ENCODE measurements at regions not wholly inside any gene's neighbourhood (a gene's known extent, or its start where the extent isn't known, plus 50 kb on each side); places are given as distances from the start of the nearest gene placed in this dataset.
A peak's percentile ranks its signal among the peaks of the same experiment; 100 is the strongest.

DNA sequence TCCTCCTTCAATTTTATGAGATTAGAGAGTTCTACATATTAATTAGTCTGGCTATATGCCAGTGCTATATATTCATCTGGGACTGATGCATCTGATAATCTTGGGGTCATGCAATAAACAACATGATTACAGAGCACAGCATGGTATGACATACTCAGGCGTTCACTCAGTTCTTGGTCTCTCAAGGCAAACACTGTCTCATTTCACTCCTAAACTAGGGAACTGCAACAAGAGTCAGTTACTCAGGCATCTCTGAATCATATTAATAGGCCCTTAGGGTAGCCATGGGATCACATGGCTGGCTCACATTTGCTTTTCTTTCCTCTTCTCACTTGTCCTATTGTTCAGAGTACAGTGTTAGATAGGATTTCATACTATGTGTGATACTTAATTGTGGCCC, 91.8 kb upstream of the TMEM260 start:
- whole genome bisulfite sequencing, 2 donors, result 28 to 44% methylated on average over 1 of the region's 1 CpG
- H3K36me3 ChIP-seq, result no peaks in the 10 kb centered on the region
- H3K27me3 ChIP-seq, result no peaks in the 10 kb centered on the region
- no peaks in the 10 kb centered on the region for H3K9me3 ChIP-seq
- H3K4me1 ChIP-seq, result peaks cover 0 to 9% (median 0%) of the 10 kb centered on the region in 4 donors
- H3K4me3 ChIP-seq, result no peak overlapping the region
- no peak for DNase-seq (ENCODE audit: low spot score in 2 of 2)
- H3K27ac ChIP-seq, result no peak overlapping the region
- TF ChIP-seq EP300 (IDR thresholded peaks at IDR 0.05) (no peak), CTCF (IDR thresholded peaks at IDR 0.05) (no peak), POLR2A (IDR thresholded peaks at IDR 0.05) (no peak)

- DNase-seq (ENCODE audit: low spot score in 2 of 2), result no peak
- TF ChIP-seq EP300 (IDR thresholded peaks at IDR 0.05) (no peak), CTCF (IDR thresholded peaks at IDR 0.05) (no peak), POLR2A (IDR thresholded peaks at IDR 0.05) (no peak)
- H3K27me3 ChIP-seq, result no peaks in the 10 kb centered on the region
Measured at GRCh38 chr14:56488306-56488705, 91.3 kb upstream of the TMEM260 start.

GRCh38 chr14:56490379-56490778, 89.2 kb upstream of the TMEM260 start:
- DNase-seq (ENCODE audit: low spot score in 2 of 2), result no peak
- TF ChIP-seq CTCF (IDR thresholded peaks at IDR 0.05) (peak; percentile 32 to 60 (median 45)), POLR2A (IDR thresholded peaks at IDR 0.05) (no peak)
- Histone ChIP-seq H3K27me3 (no peaks in the 10 kb centered on the region), H3K4me3 (no peak overlapping the region), H3K9me3 (no peaks in the 10 kb centered on the region), H3K4me1 (peaks cover 0 to 9% (median 0%) of the 10 kb centered on the region in 4 donors), H3K36me3 (no peaks in the 10 kb centered on the region), H3K27ac (no peak overlapping the region)
- WGBS, 2 donors, result 21 to 27% methylated on average over 3 of the region's 3 CpGs

More at GRCh38 chr14:56488306-56488705, 91.3 kb upstream of the TMEM260 start:
- Histone ChIP-seq H3K27ac (no peak overlapping the region), H3K9me3 (no peaks in the 10 kb centered on the region), H3K36me3 (no peaks in the 10 kb centered on the region), H3K4me3 (no peak overlapping the region), H3K4me1 (peaks cover 0 to 9% (median 0%) of the 10 kb centered on the region in 4 donors)
- 96 to 97% methylated on average over 1 of the region's 1 CpG for WGBS, 2 donors

DNA sequence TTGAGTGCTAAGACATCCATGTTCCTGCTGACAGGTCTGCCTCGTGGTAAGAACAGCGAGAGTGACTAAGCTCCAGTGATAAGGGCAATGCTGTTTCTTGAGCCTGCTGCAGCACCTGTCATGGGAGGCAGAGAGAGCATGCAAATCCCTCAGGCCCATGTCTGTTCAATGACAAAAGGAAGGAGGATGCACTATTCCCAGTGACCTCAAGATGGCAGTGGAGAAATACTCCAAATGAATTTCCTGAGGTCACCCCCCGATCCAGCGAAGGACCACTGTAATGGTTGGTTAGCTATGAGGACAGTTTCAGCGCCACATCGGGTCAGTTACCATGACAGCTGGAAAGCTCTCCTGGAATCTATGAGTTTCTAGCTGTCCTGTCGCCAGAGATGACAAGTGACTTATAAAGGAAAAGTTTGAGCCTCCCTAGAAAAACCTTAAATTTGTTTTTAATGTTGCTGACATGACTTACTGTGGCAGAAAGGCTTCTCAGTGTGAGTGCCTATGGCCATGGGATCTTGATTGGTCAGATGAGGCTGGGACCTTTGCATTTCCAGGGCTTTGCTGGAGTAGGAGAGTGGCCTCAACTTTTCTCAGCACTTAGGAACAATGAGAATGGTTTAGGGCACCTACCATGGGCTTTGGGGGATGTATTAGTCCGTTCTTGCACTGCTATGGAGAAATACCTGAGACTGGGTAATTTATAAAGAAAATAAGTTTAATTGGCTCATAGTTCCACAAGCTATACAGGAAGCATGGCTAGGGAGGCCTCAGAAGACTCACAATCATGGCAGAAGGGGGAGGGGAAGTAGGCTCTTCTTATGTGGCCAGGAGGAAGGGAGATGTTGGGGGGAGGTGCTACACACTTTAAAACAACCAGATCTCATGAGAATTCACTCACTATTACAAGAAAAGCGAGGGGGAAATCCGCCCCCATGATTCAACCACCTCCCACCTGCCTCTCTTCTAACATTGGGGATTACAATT, 88.0 kb upstream of the TMEM260 start:
- H3K4me1 ChIP-seq, result peaks cover 0 to 9% (median 0%) of the 10 kb centered on the region in 4 donors
- no peak overlapping the region for H3K4me3 ChIP-seq
- TF ChIP-seq EP300 (IDR thresholded peaks at IDR 0.05) (no peak), CTCF (IDR thresholded peaks at IDR 0.05) (peak; percentile 59 to 75 (median 61)), POLR2A (IDR thresholded peaks at IDR 0.05) (no peak)
- no peaks in the 10 kb centered on the region for H3K36me3 ChIP-seq
- no peak overlapping the region for H3K27ac ChIP-seq
- WGBS, 2 donors, result 29 to 37% methylated on average over 10 of the region's 10 CpGs
- DNase-seq (ENCODE audit: low spot score in 2 of 2), result peak in 1 of 2 donors; percentile 48
- no peaks in the 10 kb centered on the region for H3K9me3 ChIP-seq
- H3K27me3 ChIP-seq, result no peaks in the 10 kb centered on the region

DNA sequence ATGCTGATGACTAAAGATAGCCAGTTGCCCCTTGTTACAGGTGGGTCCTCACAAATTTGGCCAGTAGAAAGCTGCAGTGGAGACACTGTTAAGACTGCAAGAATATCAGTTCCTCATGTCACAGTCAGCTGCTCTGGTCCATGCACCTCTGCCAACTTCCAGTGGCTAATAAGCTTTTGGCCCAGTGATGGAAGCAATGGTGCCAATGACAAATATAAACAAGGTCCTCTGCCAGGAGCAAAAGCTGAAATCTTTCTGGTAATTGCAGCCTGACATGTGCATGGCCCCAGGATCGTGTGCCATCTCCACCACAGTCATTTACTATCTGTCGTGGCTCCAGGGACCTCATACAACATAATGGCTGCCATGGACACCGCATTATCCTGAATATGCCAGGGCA, 85.4 kb upstream of the TMEM260 start:
- 65 to 73% methylated on average over 3 of the region's 3 CpGs for WGBS, 2 donors

More for the DNA sequence above, 85.4 kb upstream of the TMEM260 start:
- H3K36me3 ChIP-seq, result no peaks in the 10 kb centered on the region
- no peaks in the 10 kb centered on the region for H3K27me3 ChIP-seq
- DNase-seq (ENCODE audit: low spot score in 2 of 2), result no peak
- no peak overlapping the region for H3K4me3 ChIP-seq
- H3K9me3 ChIP-seq, result no peaks in the 10 kb centered on the region
- H3K27ac ChIP-seq, result no peak overlapping the region
- no peak for TF ChIP-seq POLR2A (IDR thresholded peaks at IDR 0.05)
- TF ChIP-seq EP300 (IDR thresholded peaks at IDR 0.05), result no peak
- TF ChIP-seq CTCF (IDR thresholded peaks at IDR 0.05), result no peak
- peaks cover 0 to 5% (median 0%) of the 10 kb centered on the region in 4 donors for H3K4me1 ChIP-seq

Measured in tibial nerve (tissue), 4 donors.